HCT116 (cell line): ENCODE measurements at regions not wholly inside any gene's neighbourhood (a gene's known extent, or its start where the extent isn't known, plus 50 kb on each side); places are given as distances from the start of the nearest gene placed in this dataset.

Source experiments
- ATAC-seq: fragments of 200-7000 bp; cut with Tn5 transposase; 2 replicates; pipeline ENCODE4 v1.9.1; 2020; ENCODE audit warnings: mild to moderate bottlenecking, moderate library complexity
- BruUV-seq: library from RNA; stranded (reverse); fragments of 400-500 nt; replicated peaks from 2 replicates; lab custom pipeline; 2021; lab: Mats Ljungman, UMichigan
- CTCF ChIA-PET: fragments of 300-600 bp; sonication (Branson Sonifier 250); formaldehyde crosslinking; loops from one replicate; lab custom pipeline; 2021; ENCODE audit warnings: antibody characterized with exemption; lab: Charles Lee
- POLR2A ChIA-PET: fragments of 300-600, 350-600 bp; sonication (Branson Sonifier 250); formaldehyde crosslinking; loops from one replicate; lab custom pipeline; 2021; ENCODE audit warnings: antibody characterized with exemption; lab: Charles Lee
- RAD21 ChIA-PET, 2 experiments: fragments of 300-600 bp; sonication (Branson Sonifier 250); formaldehyde crosslinking; loops; one replicate each; lab custom pipeline; 2023; ENCODE audit warnings: low total read pairs in 2 of 2; ENCODE audit not compliant: uncharacterized antibody in 2 of 2, unreplicated experiment in 2 of 2, low non-redundant PET in 1 of 2; lab: Charles Lee
- DNase-seq: peaks from one replicate; pipeline ENCODE4 v3.0.0-alpha.2; 2010; ENCODE audit warnings: low read depth, low spot score
- H2AFZ ChIP-seq: fragments of 200-600 bp; shearing (Covaris generic), sonication (generic); 2 replicates; pipeline ENCODE4 v1.6.1; 2017; ENCODE audit warnings: low read depth, mixed run types, mixed read lengths, antibody characterized with exemption, low read length; ENCODE audit not compliant: poor library complexity, severe bottlenecking
- H3K27ac ChIP-seq: 2 replicates; pipeline ENCODE4 v1.5.1; 2012; ENCODE audit warnings: low read depth, low read length
- H3K27me3 ChIP-seq: fragments of 200-600 bp; sonication (generic); 2 replicates; pipeline ENCODE4 v1.6.1; 2016; ENCODE audit warnings: mixed run types, low read length, mixed read lengths; ENCODE audit not compliant: insufficient read depth
- H3K36me3 ChIP-seq, 2 experiments: fragments of 200-500 bp in 1 of 2; fragments of 200-600 bp in 1 of 2; sonication (Bioruptor generic) in 1 of 2; sonication (generic) in 1 of 2; 2 replicates each; pipeline versions ENCODE4 v1.5.1 to v1.6.1; 2014 to 2016; ENCODE audit warnings: low read length in 2 of 2, inconsistent platforms in 1 of 2, mixed read lengths in 1 of 2, mixed run types in 1 of 2; ENCODE audit not compliant: insufficient read depth in 2 of 2, control insufficient read depth in 1 of 2
- H3K4me1 ChIP-seq, 2 experiments: fragments of 200-600 bp in 1 of 2; sonication (generic) in 1 of 2; 2 replicates each; pipeline versions ENCODE4 v1.5.1 to v1.6.1; 2012 to 2017; ENCODE audit warnings: low read length in 2 of 2, inconsistent platforms in 1 of 2, mild to moderate bottlenecking in 1 of 2, mixed read lengths in 1 of 2, mixed run types in 1 of 2, moderate library complexity in 1 of 2; ENCODE audit not compliant: insufficient read depth in 2 of 2, control insufficient read depth in 1 of 2
- H3K4me2 ChIP-seq: fragments of 200-600 bp; sonication (generic); 2 replicates; pipeline ENCODE4 v1.6.1; 2017; ENCODE audit warnings: mixed run types, low read length, mixed read lengths
- H3K4me3 ChIP-seq, 2 experiments: fragments of 200-600 bp in 1 of 2; sonication (generic) in 1 of 2; replicated peaks in 1 of 2; 2 replicates each; pipeline ENCODE4 v1.5.1; 2011 to 2016; ENCODE audit warnings: low read length in 2 of 2, control low read depth in 1 of 2, low read depth in 1 of 2, mild to moderate bottlenecking in 1 of 2, mixed read lengths in 1 of 2, mixed run types in 1 of 2
- H3K79me2 ChIP-seq: fragments of 200-600 bp; sonication (generic); 2 replicates; pipeline ENCODE4 v1.6.1; 2017; ENCODE audit warnings: mild to moderate bottlenecking, mixed run types, low read length, moderate library complexity, mixed read lengths; ENCODE audit not compliant: insufficient read depth
- H3K9ac ChIP-seq: fragments of 200-600 bp; sonication (generic); 2 replicates; pipeline ENCODE4 v1.6.1; 2016; ENCODE audit warnings: low read length, mixed read lengths
- H3K9me2 ChIP-seq: fragments of 200-600 bp; sonication (generic), shearing (Covaris generic); 2 replicates; pipeline ENCODE4 v1.6.1; 2017; ENCODE audit warnings: mixed run types, mild to moderate bottlenecking, moderate library complexity; ENCODE audit not compliant: insufficient read depth
- H3K9me3 ChIP-seq, 2 experiments: fragments of 200-500 bp in 1 of 2; fragments of 200-600 bp in 1 of 2; sonication (Bioruptor generic) in 1 of 2; sonication (generic) in 1 of 2; 2 replicates each; pipeline ENCODE4 v1.6.1; 2014 to 2017; ENCODE audit warnings: low read length in 2 of 2, mixed read lengths in 2 of 2, inconsistent platforms in 1 of 2, low read depth in 1 of 2, mild to moderate bottlenecking in 1 of 2, mixed run types in 1 of 2, moderate library complexity in 1 of 2; ENCODE audit not compliant: control insufficient read depth in 1 of 2, insufficient read depth in 1 of 2
- H4K20me1 ChIP-seq: fragments of 200-600 bp; sonication (generic), shearing (Covaris generic); 2 replicates; pipeline ENCODE4 v1.6.1; 2017; ENCODE audit warnings: mixed run types, mild to moderate bottlenecking, moderate library complexity; ENCODE audit not compliant: insufficient read depth
- CBX3 ChIP-seq: IDR thresholded peaks from 2 replicates; pipeline ENCODE4 v1.6.1; 2012; ENCODE audit warnings: low read depth
- EGR1 ChIP-seq: IDR thresholded peaks from 2 replicates; pipeline ENCODE4 v1.6.1; 2012; ENCODE audit warnings: low read depth
- EZH2phosphoT487 ChIP-seq: fragments of 200-600 bp; IDR thresholded peaks from 2 replicates; pipeline ENCODE4 v1.6.1; 2018; ENCODE audit warnings: antibody characterized with exemption, borderline replicate concordance
- FOSL1 ChIP-seq: IDR thresholded peaks from 2 replicates; pipeline ENCODE4 v1.6.1; 2012; ENCODE audit warnings: low read depth
- JUND ChIP-seq: IDR thresholded peaks from 2 replicates; pipeline ENCODE4 v1.6.1; 2012
- POLR2A ChIP-seq: IDR thresholded peaks from 2 replicates; pipeline ENCODE4 v1.7.0; 2011; ENCODE audit warnings: borderline replicate concordance; ENCODE audit not compliant: insufficient read depth, insufficient read length; ENCODE audit errors: extremely low read depth
- ZFX ChIP-seq: fragments of 450-650 bp; IDR thresholded peaks from 2 replicates; pipeline ENCODE4 v1.6.1; 2017
- intact Hi-C: fragments of 100-400 bp; cut with micrococcal nuclease; formaldehyde crosslinking; loops from 2 replicates; pipeline ENCODE4 v1.10.0; 2022
- TF ChIP-seq, protein P1 (sequence below), 3 experiments: fragments of 200-600 bp in 1 of 3; sonication (generic) in 1 of 3; IDR thresholded peaks in 2 of 3; conservative IDR thresholded peaks in 1 of 3; 2 replicates each; pipeline ENCODE4 v1.5.1; 2012 to 2017; ENCODE audit warnings: low read depth in 2 of 3, low read length in 2 of 3, antibody characterized with exemption in 1 of 3, borderline replicate concordance in 1 of 3, control low read depth in 1 of 3, mild to moderate bottlenecking in 1 of 3, mixed read lengths in 1 of 3, mixed run types in 1 of 3, moderate library complexity in 1 of 3; ENCODE audit not compliant: insufficient read depth in 1 of 3
- TF ChIP-seq, protein P2 (sequence below): IDR thresholded peaks from 2 replicates; pipeline ENCODE4 v1.6.1; 2012

- TF ChIP-seq, protein P1, sequence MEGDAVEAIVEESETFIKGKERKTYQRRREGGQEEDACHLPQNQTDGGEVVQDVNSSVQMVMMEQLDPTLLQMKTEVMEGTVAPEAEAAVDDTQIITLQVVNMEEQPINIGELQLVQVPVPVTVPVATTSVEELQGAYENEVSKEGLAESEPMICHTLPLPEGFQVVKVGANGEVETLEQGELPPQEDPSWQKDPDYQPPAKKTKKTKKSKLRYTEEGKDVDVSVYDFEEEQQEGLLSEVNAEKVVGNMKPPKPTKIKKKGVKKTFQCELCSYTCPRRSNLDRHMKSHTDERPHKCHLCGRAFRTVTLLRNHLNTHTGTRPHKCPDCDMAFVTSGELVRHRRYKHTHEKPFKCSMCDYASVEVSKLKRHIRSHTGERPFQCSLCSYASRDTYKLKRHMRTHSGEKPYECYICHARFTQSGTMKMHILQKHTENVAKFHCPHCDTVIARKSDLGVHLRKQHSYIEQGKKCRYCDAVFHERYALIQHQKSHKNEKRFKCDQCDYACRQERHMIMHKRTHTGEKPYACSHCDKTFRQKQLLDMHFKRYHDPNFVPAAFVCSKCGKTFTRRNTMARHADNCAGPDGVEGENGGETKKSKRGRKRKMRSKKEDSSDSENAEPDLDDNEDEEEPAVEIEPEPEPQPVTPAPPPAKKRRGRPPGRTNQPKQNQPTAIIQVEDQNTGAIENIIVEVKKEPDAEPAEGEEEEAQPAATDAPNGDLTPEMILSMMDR (IDR thresholded peaks at IDR 0.05 in 2 of 3, conservative IDR thresholded peaks at IDR 0.05 in 1 of 3; ENCODE audit: borderline replicate concordance in 1 of 3, insufficient read depth in 1 of 3, low read depth in 2 of 3, low read length in 2 of 3): no peak
- TF ChIP-seq, protein P2, sequence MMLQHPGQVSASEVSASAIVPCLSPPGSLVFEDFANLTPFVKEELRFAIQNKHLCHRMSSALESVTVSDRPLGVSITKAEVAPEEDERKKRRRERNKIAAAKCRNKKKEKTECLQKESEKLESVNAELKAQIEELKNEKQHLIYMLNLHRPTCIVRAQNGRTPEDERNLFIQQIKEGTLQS: no peak
- TF ChIP-seq EZH2phosphoT487: no peak
- TF ChIP-seq CBX3: no peak
- TF ChIP-seq FOSL1: no peak
- no peak for TF ChIP-seq EGR1
- TF ChIP-seq POLR2A: no peak
- no peak for TF ChIP-seq JUND
- no peak for TF ChIP-seq ZFX
Measured at GRCh38 chr4:67049446-67049845, 495.9 kb downstream of the CENPC start (continued).

DNA sequence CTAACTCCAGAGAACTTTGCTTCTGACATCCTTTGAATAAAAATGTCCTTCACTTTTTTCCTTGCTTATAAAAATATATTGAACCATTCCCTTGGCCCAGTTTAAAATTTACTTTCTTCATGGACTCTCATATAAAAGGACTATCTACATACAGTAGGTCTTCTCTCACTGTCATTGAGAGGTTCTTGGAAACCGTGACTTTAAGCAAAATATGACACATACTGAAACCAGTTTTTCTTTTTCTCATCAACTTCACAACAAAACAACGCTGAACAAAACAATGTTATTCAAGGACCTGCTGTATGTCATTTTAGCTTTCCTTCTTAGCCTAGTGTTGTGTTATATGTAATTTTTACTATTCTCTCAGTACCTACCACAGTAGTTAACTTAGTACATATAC lies 496.8 kb downstream of the CENPC start:
- Histone ChIP-seq H3K9me3 (peaks cover 5 to 15% of the 10 kb centered on the region in 2 experiments; a peak in 2 of 4 replicates), H4K20me1 (no peaks in the 10 kb centered on the region), H3K79me2 (no peaks in the 10 kb centered on the region), H3K27ac (no peak overlapping the region), H3K4me2 (no peak overlapping the region), H3K27me3 (no peaks in the 10 kb centered on the region), H2AFZ (no peak overlapping the region), H3K9me2 (no peaks in the 10 kb centered on the region), H3K4me1 (no peaks in the 10 kb centered on the region), H3K9ac (no peak overlapping the region), H3K4me3 (no peak overlapping the region), H3K36me3 (no peaks in the 10 kb centered on the region)
- ATAC-seq: no peak
- ChIA-PET CTCF (no interaction called here), RAD21 (no interaction called here), POLR2A (no interaction called here)
- DNase-seq: no peak
- intact Hi-C loops: no loop called here
- BruUV-seq: no TSS peak
- TF ChIP-seq FOSL1: no peak
